Activated CD4-positive, alpha-beta T cell treated with anti-CD3 and anti-CD28 coated beads for 1 hour (primary cell): ENCODE measurements at regions not wholly inside any gene's neighbourhood (a gene's known extent, or its start where the extent isn't known, plus 50 kb on each side); places are given as distances from the start of the nearest gene placed in this dataset.

ENCODE experiments used
- DNase-seq: peaks from one replicate; pipeline ENCODE4 v3.0.0-alpha.2; 2020

DNA sequence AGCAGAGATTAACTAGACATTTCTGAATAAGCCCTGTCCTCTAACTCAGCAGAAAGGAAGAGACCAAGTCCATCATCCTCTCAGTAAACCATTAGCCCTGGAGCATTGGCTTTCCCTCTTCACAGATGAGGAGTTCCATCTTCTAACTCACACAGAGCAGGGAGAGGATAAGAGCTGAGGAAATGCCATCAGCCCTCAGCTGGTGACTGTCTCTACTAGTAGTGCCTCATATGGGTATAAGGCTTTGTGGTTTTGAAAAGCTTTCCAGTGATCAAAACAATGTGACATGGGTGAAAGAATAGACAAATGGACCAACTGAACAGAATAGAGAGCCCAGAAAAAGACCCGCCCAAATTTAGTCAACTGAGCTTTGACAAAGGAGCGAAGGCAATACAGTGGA, 197.2 kb upstream of the NUDT4 start:
- DNase-seq: no peak

DNA sequence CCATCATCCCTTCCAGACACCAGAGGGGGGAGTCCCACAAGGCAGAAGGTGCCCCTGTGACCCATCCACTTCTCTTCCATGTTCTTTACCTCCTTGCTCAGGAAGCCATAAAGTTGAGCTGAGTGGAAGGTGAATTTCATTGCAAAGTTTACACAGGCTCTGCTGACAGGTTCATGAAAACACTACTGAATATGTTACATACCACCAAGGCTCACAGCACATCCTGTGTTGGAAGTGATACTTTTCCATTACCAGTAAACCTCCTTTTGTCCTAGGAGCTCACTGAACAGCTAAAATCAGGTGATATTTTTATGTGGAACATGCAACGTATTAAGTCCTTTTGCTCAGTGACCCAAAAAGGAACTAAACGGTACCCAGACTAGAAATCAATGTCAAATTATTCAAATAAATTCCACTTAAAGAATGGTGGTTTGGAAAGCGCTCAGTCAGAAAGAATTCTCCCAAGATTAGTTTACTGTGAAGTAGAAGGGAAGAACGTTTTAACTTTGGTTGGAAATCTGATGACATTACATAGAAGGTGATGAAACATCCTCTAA, 196.2 kb upstream of the NUDT4 start:
- no peak for DNase-seq

- DNase-seq: no peak
Observed at GRCh38 chr12:93183940-93184671, 193.6 kb upstream of the NUDT4 start.

GRCh38 chr12:93184672-93185368, 192.9 kb upstream of the NUDT4 start:
- no peak for DNase-seq

- no peak for DNase-seq
Observed at GRCh38 chr12:93185369-93185741, 192.4 kb upstream of the NUDT4 start.

DNA sequence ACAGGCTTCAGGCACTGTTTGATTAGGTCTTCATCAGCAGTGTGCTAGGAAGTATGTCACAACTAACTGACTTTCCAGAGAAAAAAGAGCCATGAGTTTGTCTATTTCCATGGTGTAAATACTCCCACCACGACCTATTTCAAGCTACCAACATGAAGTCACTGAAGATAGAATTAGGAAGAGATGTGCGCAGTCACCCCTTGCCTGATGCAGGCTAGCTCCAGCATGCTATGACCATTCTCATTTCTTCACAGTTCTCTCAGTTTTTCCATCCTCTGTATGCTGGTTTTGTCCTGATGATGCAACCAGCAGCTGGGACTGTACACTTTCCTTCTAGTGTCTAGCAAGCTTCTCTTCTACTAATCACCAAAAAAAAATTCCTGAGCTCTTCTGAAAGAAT, 191.6 kb upstream of the NUDT4 start:
- DNase-seq: no peak

DNA sequence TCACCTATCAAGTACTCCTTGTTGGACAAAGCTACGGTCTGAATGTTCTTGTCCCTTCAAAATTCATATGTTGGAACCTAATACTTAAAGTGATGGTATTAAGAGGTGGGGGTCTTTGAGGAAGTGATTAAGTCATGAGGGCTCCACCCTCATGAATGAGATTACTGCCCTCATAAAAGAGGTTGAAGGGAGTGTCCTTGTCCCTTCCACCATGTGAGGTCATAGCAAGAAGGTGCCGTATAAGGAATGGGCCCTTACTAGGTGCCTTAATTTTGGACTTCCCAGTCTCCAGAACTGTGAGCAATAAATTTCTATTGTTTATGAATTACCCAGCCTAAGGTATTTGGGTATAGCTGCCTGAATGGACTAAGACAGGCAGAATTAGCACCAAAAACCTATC, 191.1 kb upstream of the NUDT4 start:
- no peak for DNase-seq

DNA sequence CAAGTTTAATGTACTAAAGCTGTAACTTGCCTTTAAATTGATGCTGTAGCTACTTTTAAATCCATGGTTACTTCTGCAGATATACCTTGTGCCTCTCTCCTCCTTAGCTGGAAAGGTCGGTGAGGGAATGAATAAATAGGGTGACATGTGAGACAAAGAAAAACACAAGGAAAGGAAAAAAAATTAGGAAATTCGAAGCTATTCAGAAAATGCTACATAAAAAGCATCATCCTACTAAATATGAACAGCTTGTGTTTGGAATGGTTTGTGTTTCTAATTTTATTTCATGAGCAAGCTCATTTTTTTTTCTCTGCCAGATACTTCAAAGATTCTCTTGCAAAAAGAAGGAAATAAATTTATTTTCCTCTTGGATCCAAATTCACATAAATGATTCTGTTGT, 186.3 kb upstream of the NUDT4 start:
- DNase-seq: no peak

DNA sequence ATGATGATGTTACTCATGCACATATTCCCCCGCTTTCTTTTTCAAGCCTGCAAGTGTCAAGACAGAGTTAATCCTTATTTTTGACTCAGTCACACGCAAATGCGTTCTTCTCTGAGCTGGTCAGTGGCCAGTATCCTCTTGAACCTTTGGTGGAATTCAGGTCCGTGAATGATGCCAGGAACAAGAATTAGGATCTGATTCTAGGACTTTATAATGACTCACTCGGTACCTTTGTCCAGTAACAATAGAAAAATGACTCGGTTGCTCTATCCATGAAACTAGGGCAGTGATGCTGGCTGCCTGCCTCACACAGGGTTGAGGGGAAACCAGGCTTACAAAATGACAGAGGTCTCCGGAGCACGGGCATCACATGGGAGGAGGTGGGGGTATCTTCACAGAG, 185.8 kb upstream of the NUDT4 start:
- DNase-seq: no peak

GRCh38 chr12:93192878-93193277, 184.8 kb upstream of the NUDT4 start:
- no peak for DNase-seq

DNA sequence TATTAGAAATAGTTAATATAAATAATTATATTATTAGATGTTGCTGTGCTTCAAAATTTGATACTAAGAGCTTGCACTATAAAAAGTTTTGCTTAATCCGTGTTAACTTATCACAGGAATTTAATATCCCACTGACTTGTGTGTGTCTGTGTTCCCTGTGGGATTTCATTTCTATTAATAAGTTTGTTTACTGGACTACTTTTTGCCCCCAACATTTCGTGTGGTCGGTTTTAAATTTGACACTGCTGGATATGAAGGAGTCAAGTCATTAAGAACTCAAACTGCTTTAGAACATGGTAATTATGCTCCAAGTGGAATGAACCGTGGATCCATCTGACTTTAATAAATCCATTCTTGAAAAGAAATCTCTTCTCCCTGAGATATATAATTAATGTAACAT, 182.2 kb upstream of the NUDT4 start:
- DNase-seq: no peak

- no peak for DNase-seq
Observed at GRCh38 chr12:93197067-93197593, 180.6 kb upstream of the NUDT4 start.

GRCh38 chr12:93198086-93198485, 179.6 kb upstream of the NUDT4 start:
- no peak for DNase-seq

- DNase-seq: no peak
Observed at GRCh38 chr12:93199831-93200236, 177.9 kb upstream of the NUDT4 start.

DNA sequence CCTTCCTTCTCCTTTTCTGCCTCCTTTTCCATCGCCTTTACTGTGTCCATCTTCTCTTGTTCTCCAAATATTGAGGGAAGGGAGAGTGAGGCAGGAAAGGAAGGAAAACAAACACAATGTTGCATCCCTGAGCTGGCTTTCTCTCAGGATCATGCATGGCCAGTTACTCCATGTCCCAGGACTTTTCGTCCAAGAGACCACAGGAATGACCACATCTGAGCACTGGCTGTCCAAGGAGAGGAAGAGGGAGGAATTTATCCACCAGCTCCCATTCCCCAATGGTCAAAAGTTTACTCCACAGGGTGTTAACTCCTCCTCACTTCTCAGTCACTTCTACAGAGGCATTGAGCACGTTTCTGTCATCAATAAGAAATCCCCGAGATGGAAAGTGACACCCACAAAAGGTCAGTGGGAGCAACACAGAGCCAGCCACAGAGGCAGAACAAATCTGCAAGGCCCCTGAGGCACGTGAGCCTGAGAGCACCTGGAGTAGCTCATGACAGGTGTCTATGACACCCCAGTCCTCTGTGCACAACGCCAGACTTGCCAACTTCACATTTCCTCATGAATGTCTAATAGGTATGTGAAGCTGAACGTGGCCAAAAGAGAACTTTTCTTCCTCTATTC, 177.3 kb upstream of the NUDT4 start:
- DNase-seq: no peak

GRCh38 chr12:93201990-93202389, 175.7 kb upstream of the NUDT4 start:
- DNase-seq: no peak

DNA sequence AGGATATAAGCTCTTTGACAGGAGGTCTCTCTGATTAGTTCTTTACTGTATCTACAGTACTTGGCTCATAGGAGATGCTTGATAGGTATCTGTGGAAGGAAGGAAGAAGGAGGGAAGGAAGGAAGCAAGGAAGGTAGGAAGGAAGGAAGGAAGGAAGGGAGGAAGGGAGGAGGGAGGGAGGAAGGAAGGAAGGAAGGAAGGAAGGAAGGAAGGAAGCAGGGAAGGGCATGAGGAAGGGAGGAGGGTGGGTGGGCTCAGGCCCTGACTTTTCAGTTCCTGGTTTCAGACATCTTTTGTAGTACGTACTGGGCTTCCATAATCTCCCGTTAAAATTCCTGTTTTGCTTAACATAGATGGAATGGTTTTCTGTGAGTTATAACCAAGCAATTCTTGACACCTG, 175.0 kb upstream of the NUDT4 start:
- DNase-seq: no peak

GRCh38 chr12:93203361-93203760, 174.4 kb upstream of the NUDT4 start:
- DNase-seq: no peak

DNA sequence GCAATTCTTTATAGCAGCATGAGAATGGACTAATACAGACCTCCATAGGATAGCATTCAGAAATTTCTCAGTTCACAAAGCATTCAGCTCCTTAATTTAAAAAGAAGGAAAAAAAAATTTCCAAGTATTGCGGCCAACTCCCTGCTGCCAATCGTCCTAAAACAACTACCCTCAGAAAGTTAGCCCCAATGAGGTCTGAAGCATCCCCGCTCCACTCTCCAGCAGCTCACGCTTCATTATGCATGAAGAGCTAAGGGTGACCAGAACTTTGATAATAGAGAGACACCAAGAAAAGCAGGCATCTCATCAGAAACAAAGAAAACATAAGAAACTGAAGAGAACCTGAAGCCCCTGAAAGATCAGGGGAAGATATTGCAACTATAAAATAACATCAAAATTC, 172.8 kb upstream of the NUDT4 start:
- DNase-seq: no peak

GRCh38 chr12:93205361-93205760, 172.4 kb upstream of the NUDT4 start:
- no peak for DNase-seq

- DNase-seq: no peak
Observed at GRCh38 chr12:93208011-93208410, 169.7 kb upstream of the NUDT4 start.

GRCh38 chr12:93214523-93215289, 163.0 kb upstream of the NUDT4 start:
- no peak for DNase-seq

- DNase-seq: no peak
Observed at GRCh38 chr12:93215290-93215678, 162.4 kb upstream of the NUDT4 start.
